HCT116 (cell line): ENCODE measurements at regions not wholly inside any gene's neighbourhood (a gene's known extent, or its start where the extent isn't known, plus 50 kb on each side); places are given as distances from the start of the nearest gene placed in this dataset.

Experiments used
- ATAC-seq: fragments of 200-7000 bp; cut with Tn5 transposase; 2 replicates; pipeline ENCODE4 v1.9.1; 2020; ENCODE audit warnings: mild to moderate bottlenecking, moderate library complexity
- BruUV-seq: library from RNA; stranded (reverse); fragments of 400-500 nt; replicated peaks from 2 replicates; lab custom pipeline; 2021; lab: Mats Ljungman, UMichigan
- CTCF ChIA-PET: fragments of 300-600 bp; sonication (Branson Sonifier 250); formaldehyde crosslinking; loops from one replicate; lab custom pipeline; 2021; ENCODE audit warnings: antibody characterized with exemption; lab: Charles Lee
- POLR2A ChIA-PET: fragments of 300-600, 350-600 bp; sonication (Branson Sonifier 250); formaldehyde crosslinking; loops from one replicate; lab custom pipeline; 2021; ENCODE audit warnings: antibody characterized with exemption; lab: Charles Lee
- RAD21 ChIA-PET, 2 experiments: fragments of 300-600 bp; sonication (Branson Sonifier 250); formaldehyde crosslinking; loops; one replicate each; lab custom pipeline; 2023; ENCODE audit warnings: low total read pairs in 2 of 2; ENCODE audit not compliant: uncharacterized antibody in 2 of 2, unreplicated experiment in 2 of 2, low non-redundant PET in 1 of 2; lab: Charles Lee
- DNase-seq: peaks from one replicate; pipeline ENCODE4 v3.0.0-alpha.2; 2010; ENCODE audit warnings: low read depth, low spot score
- H2AFZ ChIP-seq: fragments of 200-600 bp; shearing (Covaris generic), sonication (generic); 2 replicates; pipeline ENCODE4 v1.6.1; 2017; ENCODE audit warnings: low read depth, mixed run types, mixed read lengths, antibody characterized with exemption, low read length; ENCODE audit not compliant: poor library complexity, severe bottlenecking
- H3K27ac ChIP-seq: 2 replicates; pipeline ENCODE4 v1.5.1; 2012; ENCODE audit warnings: low read depth, low read length
- H3K27me3 ChIP-seq: fragments of 200-600 bp; sonication (generic); 2 replicates; pipeline ENCODE4 v1.6.1; 2016; ENCODE audit warnings: mixed run types, low read length, mixed read lengths; ENCODE audit not compliant: insufficient read depth
- H3K36me3 ChIP-seq, 2 experiments: fragments of 200-500 bp in 1 of 2; fragments of 200-600 bp in 1 of 2; sonication (Bioruptor generic) in 1 of 2; sonication (generic) in 1 of 2; 2 replicates each; pipeline versions ENCODE4 v1.5.1 to v1.6.1; 2014 to 2016; ENCODE audit warnings: low read length in 2 of 2, inconsistent platforms in 1 of 2, mixed read lengths in 1 of 2, mixed run types in 1 of 2; ENCODE audit not compliant: insufficient read depth in 2 of 2, control insufficient read depth in 1 of 2
- H3K4me1 ChIP-seq, 2 experiments: fragments of 200-600 bp in 1 of 2; sonication (generic) in 1 of 2; 2 replicates each; pipeline versions ENCODE4 v1.5.1 to v1.6.1; 2012 to 2017; ENCODE audit warnings: low read length in 2 of 2, inconsistent platforms in 1 of 2, mild to moderate bottlenecking in 1 of 2, mixed read lengths in 1 of 2, mixed run types in 1 of 2, moderate library complexity in 1 of 2; ENCODE audit not compliant: insufficient read depth in 2 of 2, control insufficient read depth in 1 of 2
- H3K4me2 ChIP-seq: fragments of 200-600 bp; sonication (generic); 2 replicates; pipeline ENCODE4 v1.6.1; 2017; ENCODE audit warnings: mixed run types, low read length, mixed read lengths
- H3K4me3 ChIP-seq, 2 experiments: fragments of 200-600 bp in 1 of 2; sonication (generic) in 1 of 2; replicated peaks in 1 of 2; 2 replicates each; pipeline ENCODE4 v1.5.1; 2011 to 2016; ENCODE audit warnings: low read length in 2 of 2, control low read depth in 1 of 2, low read depth in 1 of 2, mild to moderate bottlenecking in 1 of 2, mixed read lengths in 1 of 2, mixed run types in 1 of 2
- H3K79me2 ChIP-seq: fragments of 200-600 bp; sonication (generic); 2 replicates; pipeline ENCODE4 v1.6.1; 2017; ENCODE audit warnings: mild to moderate bottlenecking, mixed run types, low read length, moderate library complexity, mixed read lengths; ENCODE audit not compliant: insufficient read depth
- H3K9ac ChIP-seq: fragments of 200-600 bp; sonication (generic); 2 replicates; pipeline ENCODE4 v1.6.1; 2016; ENCODE audit warnings: low read length, mixed read lengths
- H3K9me2 ChIP-seq: fragments of 200-600 bp; sonication (generic), shearing (Covaris generic); 2 replicates; pipeline ENCODE4 v1.6.1; 2017; ENCODE audit warnings: mixed run types, mild to moderate bottlenecking, moderate library complexity; ENCODE audit not compliant: insufficient read depth
- H3K9me3 ChIP-seq, 2 experiments: fragments of 200-500 bp in 1 of 2; fragments of 200-600 bp in 1 of 2; sonication (Bioruptor generic) in 1 of 2; sonication (generic) in 1 of 2; 2 replicates each; pipeline ENCODE4 v1.6.1; 2014 to 2017; ENCODE audit warnings: low read length in 2 of 2, mixed read lengths in 2 of 2, inconsistent platforms in 1 of 2, low read depth in 1 of 2, mild to moderate bottlenecking in 1 of 2, mixed run types in 1 of 2, moderate library complexity in 1 of 2; ENCODE audit not compliant: control insufficient read depth in 1 of 2, insufficient read depth in 1 of 2
- H4K20me1 ChIP-seq: fragments of 200-600 bp; sonication (generic), shearing (Covaris generic); 2 replicates; pipeline ENCODE4 v1.6.1; 2017; ENCODE audit warnings: mixed run types, mild to moderate bottlenecking, moderate library complexity; ENCODE audit not compliant: insufficient read depth
- CBX3 ChIP-seq: IDR thresholded peaks from 2 replicates; pipeline ENCODE4 v1.6.1; 2012; ENCODE audit warnings: low read depth
- MAX ChIP-seq: IDR thresholded peaks from 2 replicates; pipeline ENCODE4 v1.6.1; 2012
- SP1 ChIP-seq: IDR thresholded peaks from 2 replicates; pipeline ENCODE4 v1.6.1; 2012; ENCODE audit warnings: low read depth
- SRF ChIP-seq: IDR thresholded peaks from 2 replicates; pipeline ENCODE4 v1.6.1; 2012; ENCODE audit warnings: low read depth
- TCF7L2 ChIP-seq: IDR thresholded peaks from 2 replicates; pipeline ENCODE4 v1.7.0; 2011; ENCODE audit warnings: borderline replicate concordance, inconsistent platforms; ENCODE audit not compliant: insufficient read depth, insufficient read length; ENCODE audit errors: extremely low read depth
- YY1 ChIP-seq: IDR thresholded peaks from 2 replicates; pipeline ENCODE4 v1.6.1; 2011; ENCODE audit warnings: low read length, low read depth, moderate library complexity, mild to moderate bottlenecking; ENCODE audit not compliant: insufficient replicate concordance; ENCODE audit errors: extremely low read depth
- ZFX ChIP-seq: fragments of 450-650 bp; IDR thresholded peaks from 2 replicates; pipeline ENCODE4 v1.6.1; 2017
- intact Hi-C: fragments of 100-400 bp; cut with micrococcal nuclease; formaldehyde crosslinking; loops from 2 replicates; pipeline ENCODE4 v1.10.0; 2022
- TF ChIP-seq, protein P1 (sequence below), 3 experiments: fragments of 200-600 bp in 1 of 3; sonication (generic) in 1 of 3; IDR thresholded peaks in 2 of 3; conservative IDR thresholded peaks in 1 of 3; 2 replicates each; pipeline ENCODE4 v1.5.1; 2012 to 2017; ENCODE audit warnings: low read depth in 2 of 3, low read length in 2 of 3, antibody characterized with exemption in 1 of 3, borderline replicate concordance in 1 of 3, control low read depth in 1 of 3, mild to moderate bottlenecking in 1 of 3, mixed read lengths in 1 of 3, mixed run types in 1 of 3, moderate library complexity in 1 of 3; ENCODE audit not compliant: insufficient read depth in 1 of 3

DNA sequence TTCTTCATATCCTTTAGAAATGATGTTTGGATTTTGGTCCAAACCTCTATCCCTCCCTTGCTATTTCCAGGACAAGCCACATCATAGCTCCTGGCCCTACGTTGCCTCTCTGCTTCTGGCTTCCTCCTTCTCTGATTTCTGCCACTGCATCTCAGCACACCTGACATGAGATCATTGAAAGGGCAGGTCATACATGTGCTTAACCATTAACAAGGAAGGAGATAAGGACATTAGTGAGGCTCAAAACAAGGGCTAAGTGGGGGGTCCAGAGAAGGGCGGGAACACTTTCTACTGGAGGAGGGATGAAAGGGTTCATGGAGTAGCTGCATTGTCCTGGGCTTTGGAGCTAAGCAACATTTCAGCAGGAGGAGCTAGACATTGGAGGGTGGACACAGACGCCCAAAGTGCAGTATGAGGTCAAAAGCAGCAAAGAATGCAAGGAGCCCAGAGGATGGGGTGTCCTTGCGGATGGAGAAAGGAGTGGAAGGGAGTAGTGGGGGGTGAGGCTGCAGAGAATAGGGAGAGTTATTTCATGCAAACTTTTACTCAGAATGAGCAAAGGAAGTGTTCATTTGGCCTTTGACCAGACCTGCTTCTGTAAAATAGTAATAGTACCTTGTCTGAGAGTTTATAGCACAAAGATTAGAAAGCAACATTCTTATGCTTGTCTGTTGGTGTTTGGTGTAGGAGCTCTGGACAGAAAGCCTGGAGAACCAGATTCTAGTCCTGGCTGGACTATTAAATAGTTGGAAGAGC, 102.4 kb upstream of the CREB5 start (continued):
- TF ChIP-seq, protein P1, sequence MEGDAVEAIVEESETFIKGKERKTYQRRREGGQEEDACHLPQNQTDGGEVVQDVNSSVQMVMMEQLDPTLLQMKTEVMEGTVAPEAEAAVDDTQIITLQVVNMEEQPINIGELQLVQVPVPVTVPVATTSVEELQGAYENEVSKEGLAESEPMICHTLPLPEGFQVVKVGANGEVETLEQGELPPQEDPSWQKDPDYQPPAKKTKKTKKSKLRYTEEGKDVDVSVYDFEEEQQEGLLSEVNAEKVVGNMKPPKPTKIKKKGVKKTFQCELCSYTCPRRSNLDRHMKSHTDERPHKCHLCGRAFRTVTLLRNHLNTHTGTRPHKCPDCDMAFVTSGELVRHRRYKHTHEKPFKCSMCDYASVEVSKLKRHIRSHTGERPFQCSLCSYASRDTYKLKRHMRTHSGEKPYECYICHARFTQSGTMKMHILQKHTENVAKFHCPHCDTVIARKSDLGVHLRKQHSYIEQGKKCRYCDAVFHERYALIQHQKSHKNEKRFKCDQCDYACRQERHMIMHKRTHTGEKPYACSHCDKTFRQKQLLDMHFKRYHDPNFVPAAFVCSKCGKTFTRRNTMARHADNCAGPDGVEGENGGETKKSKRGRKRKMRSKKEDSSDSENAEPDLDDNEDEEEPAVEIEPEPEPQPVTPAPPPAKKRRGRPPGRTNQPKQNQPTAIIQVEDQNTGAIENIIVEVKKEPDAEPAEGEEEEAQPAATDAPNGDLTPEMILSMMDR (IDR thresholded peaks at IDR 0.05 in 2 of 3, conservative IDR thresholded peaks at IDR 0.05 in 1 of 3; ENCODE audit: borderline replicate concordance in 1 of 3, insufficient read depth in 1 of 3, low read depth in 2 of 3, low read length in 2 of 3), result no peak
- no peak for TF ChIP-seq TCF7L2
- no peak for TF ChIP-seq CBX3
- TF ChIP-seq, all 23 proteins: peak for 0

GRCh38 chr7:28310460-28310848, 101.9 kb upstream of the CREB5 start:
- Histone ChIP-seq H3K27me3 (peaks cover 58% of the 10 kb centered on the region), H3K79me2 (no peaks in the 10 kb centered on the region), H3K4me2 (no peak overlapping the region), H3K4me1 (no peaks in the 10 kb centered on the region), H3K9me2 (no peaks in the 10 kb centered on the region), H3K4me3 (no peak overlapping the region), H2AFZ (no peak overlapping the region), H3K36me3 (no peaks in the 10 kb centered on the region), H4K20me1 (no peaks in the 10 kb centered on the region), H3K27ac (no peak overlapping the region), H3K9me3 (no peaks in the 10 kb centered on the region), H3K9ac (no peak overlapping the region)
- BruUV-seq, result no TSS peak
- DNase-seq, result no peak
- no peak for ATAC-seq
- ChIA-PET RAD21 (no interaction called here), CTCF (no interaction called here), POLR2A (no interaction called here)
- intact Hi-C loops, result no loop called here
- TF ChIP-seq SP1, result no peak
- TF ChIP-seq YY1, result no peak
- TF ChIP-seq MAX, result no peak
- TF ChIP-seq ZFX, result no peak
- no peak for TF ChIP-seq SRF
